ENCODE measurements at regions not wholly inside any gene's neighbourhood (a gene's known extent, or its start where the extent isn't known, plus 50 kb on each side); places are given as distances from the start of the nearest gene placed in this dataset.

- TF ChIP-seq CTCF (IDR thresholded peaks at IDR 0.05; ENCODE audit: insufficient read depth, low read depth, low read length, missing control alignments): no peak
- no peak for DNase-seq (ENCODE audit: low read depth)
- H3K4me3 ChIP-seq (ENCODE audit: low read length): no peak overlapping the region
Observed at GRCh38 chr2:41958775-41959174, 89.0 kb upstream of the PKDCC start.

GRCh38 chr2:41959760-41960159 is 88.1 kb upstream of the PKDCC start:
- DNase-seq (ENCODE audit: low read depth): no peak
- no peak overlapping the region for H3K4me3 ChIP-seq (ENCODE audit: low read length)
- no peak for TF ChIP-seq CTCF (IDR thresholded peaks at IDR 0.05; ENCODE audit: insufficient read depth, low read depth, low read length, missing control alignments)

GRCh38 chr2:41962922-41963622 is 84.7 kb upstream of the PKDCC start:
- no peak for TF ChIP-seq CTCF (IDR thresholded peaks at IDR 0.05; ENCODE audit: insufficient read depth, low read depth, low read length, missing control alignments)
- no peak overlapping the region for H3K4me3 ChIP-seq (ENCODE audit: low read length)
- DNase-seq (ENCODE audit: low read depth): no peak

GRCh38 chr2:41963661-41964525 is 83.9 kb upstream of the PKDCC start:
- DNase-seq (ENCODE audit: low read depth): no peak
- TF ChIP-seq CTCF (IDR thresholded peaks at IDR 0.05; ENCODE audit: insufficient read depth, low read depth, low read length, missing control alignments): no peak
- no peak overlapping the region for H3K4me3 ChIP-seq (ENCODE audit: low read length)

- no peak overlapping the region for H3K4me3 ChIP-seq (ENCODE audit: low read length)
- DNase-seq (ENCODE audit: low read depth): no peak
- no peak for TF ChIP-seq CTCF (IDR thresholded peaks at IDR 0.05; ENCODE audit: insufficient read depth, low read depth, low read length, missing control alignments)
Observed at GRCh38 chr2:41965173-41965908, 82.5 kb upstream of the PKDCC start.

- H3K4me3 ChIP-seq (ENCODE audit: low read length): no peak overlapping the region
- DNase-seq (ENCODE audit: low read depth): no peak
- TF ChIP-seq CTCF (IDR thresholded peaks at IDR 0.05; ENCODE audit: insufficient read depth, low read depth, low read length, missing control alignments): no peak
Observed at GRCh38 chr2:41965909-41966295, 81.9 kb upstream of the PKDCC start.
